GM18909 (cell line): ENCODE measurements at regions not wholly inside any gene's neighbourhood (a gene's known extent, or its start where the extent isn't known, plus 50 kb on each side); places are given as distances from the start of the nearest gene placed in this dataset.

Source experiments
- ATAC-seq: cut with Tn5 transposase; IDR thresholded peaks from one replicate; pipeline ENCODE4 v1.9.1; 2021; ENCODE audit warnings: mild to moderate bottlenecking; ENCODE audit not compliant: unreplicated experiment, poor library complexity

DNA sequence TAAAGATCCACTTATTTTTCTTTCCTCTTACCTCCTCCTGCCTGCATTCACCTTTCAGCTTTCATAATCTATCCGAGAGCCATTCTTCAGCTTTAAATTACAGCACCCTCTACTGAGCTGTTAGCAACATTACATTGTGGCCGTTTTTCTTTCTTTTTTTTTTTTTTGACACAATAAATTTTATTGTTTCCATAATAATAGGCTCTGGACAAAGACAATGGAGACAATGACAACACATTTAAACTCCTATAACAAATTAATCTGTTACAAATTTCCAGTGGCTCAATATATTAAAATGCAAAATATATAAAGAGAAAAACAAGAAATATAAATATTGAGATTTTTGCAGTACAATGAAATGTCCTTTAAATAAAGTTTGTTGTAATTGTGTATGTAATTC lies 312.7 kb upstream of the COX7C start:
- peak; percentile 67 for ATAC-seq

DNA sequence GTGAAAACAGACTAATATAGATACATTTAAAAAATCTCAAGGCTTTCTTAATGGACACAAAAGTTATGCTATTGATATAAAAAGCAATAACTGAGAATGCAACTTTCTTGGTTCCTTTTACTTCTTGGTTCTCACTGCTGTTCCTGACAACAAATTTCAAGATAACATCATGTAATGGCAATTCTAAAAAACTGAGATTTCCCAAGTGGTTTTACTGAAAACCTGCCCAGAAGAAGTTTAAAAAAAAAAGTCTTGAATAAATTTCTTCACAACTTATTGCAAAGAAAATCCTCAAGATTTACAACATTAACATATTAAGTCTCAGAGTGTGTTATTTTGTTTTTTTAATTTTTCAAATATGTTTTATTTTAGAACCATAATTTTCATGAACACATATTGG lies 302.8 kb upstream of the COX7C start:
- ATAC-seq: no peak

DNA sequence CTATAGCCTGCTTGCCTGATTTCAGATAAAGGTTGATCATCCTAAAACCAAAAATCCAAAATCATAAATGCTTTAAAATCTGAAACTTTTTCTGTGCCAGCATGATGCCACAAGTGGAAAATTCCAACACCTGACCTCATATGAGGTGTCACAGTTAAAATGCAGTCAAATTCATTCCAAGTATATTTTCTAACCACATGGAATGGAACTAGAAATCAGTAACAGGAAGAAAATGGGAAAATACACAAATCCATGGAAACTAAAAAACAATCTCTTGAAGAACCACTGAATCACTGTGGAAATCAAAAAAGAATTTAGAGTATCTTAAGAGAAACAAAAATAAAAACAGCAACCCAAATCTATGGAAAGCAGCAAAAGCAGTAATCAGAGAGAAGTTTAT lies 297.5 kb upstream of the COX7C start:
- ATAC-seq: no peak

DNA sequence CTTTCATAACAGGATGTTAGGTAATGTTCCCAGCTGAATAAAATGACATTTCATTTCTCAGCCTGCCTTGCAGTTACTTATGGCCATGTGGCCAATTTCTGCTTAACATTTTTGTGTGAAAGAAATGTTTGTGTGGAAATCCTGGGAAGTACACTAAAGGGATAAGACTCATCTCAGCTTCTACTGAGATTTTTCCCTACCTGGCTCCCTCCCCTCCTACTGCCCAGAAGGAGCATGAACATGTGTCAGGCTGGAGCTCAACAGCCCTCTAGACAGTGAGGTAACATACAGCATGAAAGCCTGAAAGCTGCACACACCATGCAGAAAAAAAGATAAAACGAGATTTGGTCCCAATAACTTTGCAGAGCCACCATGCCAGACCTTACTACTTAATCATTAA lies 288.4 kb upstream of the COX7C start:
- no peak for ATAC-seq

DNA sequence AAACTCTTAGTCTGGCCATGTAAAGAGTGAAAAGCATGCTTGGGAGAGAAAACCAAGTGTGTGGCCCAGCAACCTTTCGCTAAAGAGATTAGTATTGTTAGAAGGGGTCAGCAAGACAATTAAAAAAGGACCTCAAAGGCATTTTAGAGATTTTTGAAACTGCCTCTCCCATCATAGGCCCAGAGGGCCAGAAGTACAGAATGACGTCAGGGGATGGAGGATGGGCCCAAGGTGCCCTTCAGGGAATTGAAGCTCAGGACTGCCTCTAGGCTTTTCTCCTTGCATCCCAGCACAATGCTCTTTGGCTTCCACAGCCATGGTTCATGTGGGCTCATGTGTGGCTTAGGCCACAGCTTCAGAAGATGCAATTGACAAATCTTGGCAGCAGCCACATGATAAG lies 287.0 kb upstream of the COX7C start:
- no peak for ATAC-seq

DNA sequence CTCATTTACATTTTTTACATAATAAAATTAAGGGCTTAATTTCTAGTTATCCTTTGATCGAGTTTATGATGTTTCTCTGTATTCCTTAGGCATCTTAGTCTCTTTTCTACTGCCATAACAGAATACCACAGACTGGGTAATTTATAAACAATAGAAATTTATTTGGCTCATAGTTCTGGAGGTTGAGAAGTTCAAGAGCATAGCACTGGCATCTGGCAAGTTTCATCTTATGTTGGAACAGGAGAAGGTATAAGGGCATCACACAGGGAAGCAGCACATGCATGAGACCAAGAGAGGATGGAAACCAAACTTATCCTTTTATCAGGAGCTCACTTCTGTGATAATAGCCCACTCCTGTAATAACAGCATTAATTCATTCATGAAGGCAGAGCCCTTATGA lies 284.9 kb upstream of the COX7C start:
- no peak for ATAC-seq

DNA sequence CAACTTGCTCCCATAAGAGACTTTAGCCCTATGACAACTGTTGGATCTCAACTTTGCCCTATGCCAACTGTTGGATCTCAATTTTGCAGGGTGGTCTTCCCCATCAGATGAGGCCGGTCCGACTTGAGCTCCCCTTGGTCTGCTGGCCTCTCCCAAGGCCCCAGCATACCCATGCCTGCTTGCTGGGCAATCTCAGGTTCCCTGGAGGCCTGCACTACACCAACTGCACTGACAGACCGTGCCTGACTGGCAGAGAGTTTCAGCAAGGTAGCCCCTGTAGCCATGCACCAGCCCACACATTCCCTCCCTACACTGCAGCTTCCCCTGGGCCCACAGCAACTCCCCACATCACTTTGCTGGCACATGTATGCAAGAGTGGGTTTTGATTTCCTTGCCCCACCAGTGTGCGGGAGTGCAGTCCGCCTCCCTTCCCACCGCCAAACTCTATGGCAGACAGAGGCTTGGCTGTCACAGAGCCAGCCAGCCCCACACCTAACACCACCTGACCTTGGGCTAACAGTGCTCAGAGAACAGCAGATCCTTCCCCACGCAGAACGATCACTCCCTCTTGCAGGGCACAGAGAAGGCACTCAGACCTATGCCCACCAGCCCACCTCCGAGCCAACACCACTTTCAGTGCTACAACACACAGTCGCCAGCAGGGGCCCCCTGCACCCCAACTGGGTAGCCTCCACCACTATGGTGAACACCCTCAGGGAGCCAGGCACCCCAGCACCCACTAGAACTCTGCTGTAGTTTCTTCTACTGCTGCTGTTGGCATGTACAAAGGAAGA lies 279.9 kb upstream of the COX7C start:
- no peak for ATAC-seq

DNA sequence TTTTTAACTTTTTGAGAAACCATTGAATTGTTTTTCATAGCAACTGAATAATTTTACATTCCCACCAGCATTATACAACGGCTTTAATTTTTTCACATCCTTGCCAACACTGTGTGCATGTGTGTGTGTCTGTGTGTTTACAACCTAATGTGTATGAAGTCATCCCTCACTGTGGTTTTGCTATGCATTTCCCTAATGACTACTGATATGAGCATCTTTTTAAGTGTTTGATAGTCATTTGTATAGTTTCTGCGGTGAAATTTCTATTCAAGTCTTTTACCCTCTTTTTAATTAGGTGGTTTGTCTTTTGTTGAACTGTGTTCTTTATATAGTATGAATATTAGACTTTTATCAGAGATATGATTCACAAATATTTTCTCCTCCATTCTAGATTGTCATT lies 263.1 kb upstream of the COX7C start:
- ATAC-seq: no peak

DNA sequence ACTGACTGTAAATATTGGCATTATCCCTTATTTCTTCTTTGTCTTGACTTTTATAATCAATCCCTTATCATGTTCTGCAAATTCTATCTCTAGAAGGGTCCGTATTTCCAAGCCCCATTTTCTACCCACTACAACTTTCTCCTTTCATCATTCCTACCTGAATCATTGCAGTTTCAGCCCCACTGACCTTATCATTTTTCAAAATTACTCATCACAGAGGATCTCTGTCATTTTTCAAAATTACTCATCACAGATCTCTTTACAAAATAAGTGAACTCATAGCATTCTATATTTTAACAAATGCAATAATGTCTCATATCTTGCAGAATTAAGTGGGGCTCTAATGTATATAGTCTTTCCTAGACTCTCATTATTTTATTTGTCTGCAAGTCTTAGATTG lies 256.9 kb upstream of the COX7C start:
- no peak for ATAC-seq

DNA sequence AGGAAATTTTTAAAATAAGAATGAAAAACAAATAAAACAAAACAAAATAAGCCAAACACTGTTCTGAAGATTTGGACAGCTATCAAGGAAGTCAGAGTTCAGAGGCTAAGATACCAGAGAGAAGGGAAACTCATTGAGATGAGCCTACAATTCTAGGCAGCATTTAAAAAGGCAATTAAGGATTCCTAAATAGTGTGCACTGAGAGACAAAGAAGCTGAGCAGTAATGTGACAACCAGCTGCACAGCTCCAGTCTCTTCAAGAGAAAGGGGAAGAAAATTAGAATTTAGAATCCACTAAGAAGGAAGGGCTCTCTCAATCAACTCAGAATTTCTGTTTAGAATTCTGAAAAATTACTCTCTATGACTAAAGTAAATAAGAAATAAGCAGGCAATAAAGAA lies 246.7 kb upstream of the COX7C start:
- ATAC-seq: no peak

DNA sequence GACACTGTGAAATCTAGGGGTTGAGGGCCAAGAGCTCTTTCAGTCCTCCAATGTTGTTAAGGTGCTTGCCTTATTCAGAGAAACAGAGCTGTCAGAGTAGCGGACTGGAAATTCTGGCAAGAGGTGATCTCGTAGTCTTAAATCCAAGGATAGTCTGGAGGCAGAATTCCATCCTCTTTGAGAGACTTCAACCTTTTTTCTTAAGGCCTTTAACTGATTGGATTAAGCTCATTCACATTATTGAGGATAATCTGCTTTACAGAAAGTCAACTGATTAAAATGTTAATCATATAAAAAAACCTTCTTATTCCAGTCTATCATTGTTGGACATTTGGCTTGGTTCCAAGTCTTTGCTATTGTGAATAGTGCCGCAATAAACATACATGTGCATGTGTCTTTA lies 243.1 kb upstream of the COX7C start:
- ATAC-seq: no peak

DNA sequence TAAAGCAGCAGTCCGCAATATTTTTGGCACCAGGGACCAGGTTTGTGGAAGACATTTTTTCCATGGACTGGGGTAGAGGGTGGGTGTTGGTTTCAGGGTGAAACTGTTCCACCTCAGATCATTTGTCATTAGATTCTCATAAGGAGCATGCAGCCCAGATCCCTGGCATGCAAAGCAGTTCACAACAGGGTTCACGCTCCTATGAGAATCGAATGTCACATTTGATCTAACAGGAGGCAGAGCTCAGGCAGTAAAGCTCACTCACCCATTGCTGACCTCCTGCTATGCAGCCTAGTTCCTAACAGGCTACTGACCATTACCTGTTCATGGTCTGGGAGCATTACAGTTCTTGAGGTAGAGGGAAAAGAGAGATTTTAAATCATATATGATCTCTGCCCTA lies 241.5 kb upstream of the COX7C start:
- ATAC-seq: no peak

DNA sequence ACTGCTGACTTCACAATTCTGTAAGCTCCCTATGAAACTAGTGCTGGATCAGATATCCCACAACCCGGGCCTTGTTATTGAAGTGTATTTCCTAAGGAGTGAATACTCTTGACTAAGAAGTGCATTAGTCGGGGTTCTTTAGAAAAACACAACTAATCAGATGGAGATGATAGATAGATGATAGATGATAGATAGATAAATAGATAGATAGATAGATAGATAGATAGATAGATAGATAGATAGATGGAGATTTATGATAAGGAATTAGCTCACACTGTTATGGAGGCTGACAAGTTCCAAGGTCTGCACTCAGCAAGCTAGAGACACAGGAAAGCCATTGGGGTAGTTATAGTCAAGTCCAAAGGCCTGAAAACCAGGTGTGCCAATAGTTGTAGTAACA lies 214.6 kb upstream of the COX7C start:
- ATAC-seq: no peak

DNA sequence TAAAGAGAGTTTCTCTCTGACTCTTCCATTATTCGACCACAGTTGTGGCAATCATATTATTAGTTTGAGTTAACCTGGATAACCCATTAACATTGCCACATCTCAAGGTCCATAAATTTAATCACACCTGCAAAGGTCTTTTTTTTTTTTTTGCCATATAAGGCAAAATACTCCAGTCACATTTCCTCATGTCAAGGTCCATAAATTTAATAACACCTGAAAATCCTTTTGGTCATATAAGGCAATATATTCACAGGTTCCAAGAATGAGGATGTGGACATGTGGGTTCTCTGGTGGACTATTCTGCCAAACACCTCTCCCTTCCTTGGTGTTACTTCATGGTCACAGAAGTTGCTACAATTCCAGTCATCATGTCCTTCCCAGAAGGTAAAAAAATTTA lies 213.5 kb upstream of the COX7C start:
- no peak for ATAC-seq

DNA sequence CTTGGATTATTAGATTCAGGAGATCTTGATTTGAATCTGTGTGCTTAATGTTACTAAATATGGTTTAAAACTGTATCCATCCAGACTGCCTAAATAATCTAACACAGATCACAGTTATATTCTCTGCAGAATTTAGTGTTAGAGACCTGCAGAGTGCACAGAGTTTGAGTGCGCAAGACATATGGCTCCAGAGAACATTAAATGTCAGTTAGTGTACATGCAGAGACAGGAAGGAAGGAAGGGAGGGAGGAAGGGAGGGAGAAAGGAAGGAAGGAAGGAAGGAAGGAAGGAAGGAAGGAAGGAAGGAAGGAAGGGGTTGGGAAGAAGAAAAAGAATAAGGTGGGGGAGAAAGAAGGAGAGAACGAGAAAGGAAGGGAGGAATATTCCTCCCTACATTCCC lies 210.0 kb upstream of the COX7C start:
- ATAC-seq: no peak

DNA sequence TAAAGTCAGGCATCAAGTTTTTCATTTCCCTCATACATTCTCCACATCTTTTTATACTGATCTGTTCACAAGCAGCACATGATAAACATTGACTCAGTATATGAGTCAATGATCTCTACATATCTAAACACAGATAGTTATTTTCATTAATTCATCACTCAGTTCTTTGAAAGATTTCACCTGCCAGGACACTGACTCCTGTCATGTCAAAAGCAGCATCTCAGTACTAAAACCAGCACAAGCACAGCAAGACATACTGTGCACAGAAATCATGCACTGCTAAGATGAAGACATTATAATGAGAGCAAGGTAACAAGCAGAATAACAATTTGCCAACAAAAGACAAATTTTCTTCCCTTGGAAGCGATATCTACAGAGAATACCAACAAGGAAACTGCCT lies 206.1 kb upstream of the COX7C start:
- ATAC-seq: no peak

DNA sequence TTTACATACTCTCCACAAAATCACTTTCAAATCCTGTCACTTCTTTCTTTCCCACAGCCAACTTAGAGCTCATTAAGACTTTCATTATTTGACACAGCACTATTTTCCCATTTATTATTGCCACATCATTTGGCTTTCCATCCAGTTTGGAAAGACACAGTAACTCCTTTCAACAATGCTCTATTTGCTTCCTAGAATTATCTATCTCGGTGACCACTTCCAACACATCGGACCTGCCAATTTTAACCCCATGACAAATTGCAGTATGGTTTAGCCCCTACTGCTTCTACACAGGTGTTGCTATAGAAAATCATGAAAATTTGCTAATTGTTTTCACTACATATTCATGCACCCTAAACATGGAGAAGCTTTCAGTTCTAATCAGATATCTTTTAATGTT lies 190.6 kb upstream of the COX7C start:
- no peak for ATAC-seq

DNA sequence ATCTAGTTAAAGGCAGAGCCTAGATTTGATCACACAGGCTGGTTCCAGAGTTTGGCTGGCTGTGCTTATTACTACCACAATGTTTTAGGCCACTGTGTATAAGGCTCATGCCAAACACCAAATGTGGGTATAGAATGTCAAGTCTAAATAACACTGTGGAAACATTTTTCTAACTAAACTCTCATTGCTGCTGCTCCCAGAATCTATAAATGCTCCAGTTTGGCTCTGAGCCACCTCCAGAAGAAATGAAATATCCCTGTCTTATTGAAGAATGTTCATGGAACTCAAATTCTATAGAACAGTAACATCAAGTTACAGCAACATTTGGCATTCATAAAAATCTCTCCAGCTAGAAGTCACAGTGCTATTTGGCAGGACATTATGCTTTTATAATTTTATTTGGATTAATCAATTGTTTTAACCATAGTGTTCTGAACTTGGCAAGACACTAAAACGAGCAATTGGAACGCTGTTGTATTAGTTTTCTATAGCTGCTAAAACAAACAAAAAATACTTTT lies 178.1 kb upstream of the COX7C start:
- ATAC-seq: no peak

DNA sequence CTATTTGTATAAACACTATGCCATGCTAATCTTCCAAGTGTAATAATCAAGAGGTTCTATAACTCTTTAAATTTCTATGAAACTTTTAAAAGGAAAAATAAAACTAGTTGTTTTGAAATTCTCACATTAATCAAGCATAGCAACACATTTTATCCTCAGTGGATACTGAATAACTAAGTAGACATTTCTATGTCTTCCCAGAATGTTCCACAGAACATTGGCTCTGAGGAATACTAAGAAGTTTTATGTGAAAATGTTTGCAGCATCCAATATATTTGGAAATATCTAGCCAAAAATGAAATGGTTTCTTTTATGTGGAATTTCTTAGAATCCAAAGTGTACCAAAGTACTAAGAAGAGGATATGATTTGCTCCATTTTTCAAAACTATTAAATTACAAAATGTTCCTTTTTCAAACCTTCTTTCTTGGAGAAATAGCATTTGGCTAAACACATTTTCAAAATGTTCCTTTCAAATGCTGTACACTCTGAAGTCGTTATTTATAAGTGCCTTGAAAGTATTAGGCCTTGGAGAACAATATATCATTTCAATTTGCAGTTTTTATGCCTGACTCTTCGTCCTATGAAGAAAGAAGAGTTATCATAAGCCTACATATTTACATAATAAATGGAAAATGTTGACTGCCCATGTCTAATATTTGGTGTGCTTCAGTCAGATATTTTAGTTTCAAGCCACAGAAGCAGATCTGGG lies 175.6 kb upstream of the COX7C start:
- ATAC-seq: no peak

DNA sequence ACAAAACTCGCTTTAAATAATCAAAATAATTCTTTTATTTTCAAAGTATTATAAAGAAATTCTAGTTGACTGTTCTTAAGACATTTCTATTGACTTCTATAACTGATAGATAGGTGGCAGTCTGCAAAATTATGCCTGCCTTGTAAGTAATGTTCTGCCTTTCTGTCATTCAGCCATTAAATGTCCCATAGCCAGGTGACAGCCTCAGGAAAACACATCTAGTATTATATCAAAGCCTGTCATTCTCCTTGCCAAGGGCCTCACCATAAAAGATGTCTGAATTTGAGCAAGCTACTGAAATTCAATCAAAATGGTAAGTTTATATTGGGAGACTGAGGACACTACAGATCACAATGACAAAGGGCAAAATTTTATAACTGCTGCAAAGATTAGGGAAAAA lies 170.4 kb upstream of the COX7C start:
- ATAC-seq: no peak

DNA sequence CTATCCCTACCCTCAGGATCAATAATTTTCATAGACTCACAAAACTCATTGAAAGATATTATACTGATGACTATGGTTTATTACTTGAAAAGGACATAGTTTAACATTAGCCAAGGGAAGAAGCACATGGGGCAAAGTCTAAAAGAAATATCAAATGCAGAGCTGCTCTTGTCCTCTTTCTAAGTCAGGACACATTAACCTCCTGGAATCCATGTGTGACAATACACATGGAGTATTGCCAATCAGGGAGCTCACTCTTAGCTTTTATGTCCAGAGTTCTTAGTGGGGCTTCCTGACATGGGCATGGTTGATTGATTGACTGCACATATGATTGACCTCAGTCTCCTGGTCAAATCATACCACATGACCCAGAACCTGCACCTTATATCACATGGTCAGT lies 165.5 kb upstream of the COX7C start:
- no peak for ATAC-seq

DNA sequence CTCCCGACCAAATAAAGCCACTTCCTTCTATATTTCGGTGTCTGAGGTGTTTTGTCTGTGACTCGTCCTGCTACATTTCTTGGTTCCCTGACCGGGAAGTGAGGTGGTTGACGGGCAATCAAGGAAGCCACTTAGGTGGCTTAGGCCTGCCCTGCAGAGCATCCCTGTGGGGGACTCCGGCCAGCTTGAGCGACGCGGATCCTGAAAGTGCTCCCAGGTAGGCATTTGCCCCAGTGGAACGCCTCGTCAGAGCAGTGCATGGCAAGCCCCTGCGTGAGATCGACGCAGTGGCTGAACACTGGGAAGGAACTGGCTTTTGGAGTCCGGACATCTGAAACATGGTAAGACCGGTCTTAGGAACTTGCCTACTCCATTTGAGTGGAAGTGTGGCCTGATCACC lies 157.2 kb upstream of the COX7C start:
- ATAC-seq: no peak
